Heart right ventricle (tissue), 16 donors: ENCODE measurements at regions not wholly inside any gene's neighbourhood (a gene's known extent, or its start where the extent isn't known, plus 50 kb on each side); places are given as distances from the start of the nearest gene placed in this dataset.

ENCODE experiments used
- ATAC-seq, 8 donors: fragments of 200-7000 bp; cut with Tn5 transposase; one replicate each; pipeline ENCODE4 v1.9.1; 2020; ENCODE audit warnings: mild to moderate bottlenecking in 8 of 8, moderate library complexity in 8 of 8, moderate number of reproducible peaks in 1 of 8
- DNase-seq, 2 donors: peaks; one replicate each; pipeline ENCODE4 v3.0.0-alpha.2; 2020
- H3K27ac ChIP-seq, 10 donors: fragments of 200-600 bp; sonication (generic) in 2 of 10; one replicate each; pipeline versions ENCODE4 v1.5.0 to v1.8.0; 2020 to 2022; ENCODE audit warnings: mild to moderate bottlenecking in 3 of 10
- H3K27me3 ChIP-seq, 7 donors: fragments of 200-600 bp; one replicate each; pipeline ENCODE4 v1.8.0; 2021 to 2022; ENCODE audit warnings: mild to moderate bottlenecking in 2 of 7
- H3K36me3 ChIP-seq, 9 donors: fragments of 200-600 bp; sonication (generic) in 1 of 9; one replicate each; pipeline versions ENCODE4 v1.5.0 to v1.8.0; 2020 to 2022; ENCODE audit warnings: mild to moderate bottlenecking in 2 of 9
- H3K4me1 ChIP-seq, 9 donors: fragments of 200-600 bp; sonication (generic) in 1 of 9; one replicate each; pipeline versions ENCODE4 v1.5.0 to v1.8.0; 2020 to 2022; ENCODE audit warnings: mild to moderate bottlenecking in 4 of 9
- H3K4me3 ChIP-seq, 10 donors: fragments of 200-600 bp; sonication (generic) in 2 of 10; one replicate each; pipeline versions ENCODE4 v1.5.0 to v1.8.0; 2020 to 2022; ENCODE audit warnings: mild to moderate bottlenecking in 7 of 10, moderate library complexity in 2 of 10
- H3K9me3 ChIP-seq, 11 donors: fragments of 200-600 bp in 10 of 11; sonication (generic) in 2 of 11; one replicate each; pipeline versions ENCODE4 v1.5.0 to v1.8.0; 2013 to 2022; ENCODE audit warnings: mild to moderate bottlenecking in 2 of 11, control low read depth in 1 of 11, moderate library complexity in 1 of 11
- WGBS, 2 donors: extraction: QIAGEN DNeasy Blood & Tissue Kit; methylation state at CpG; one replicate each; pipeline ENCODE4 v1.1.7; 2013; ENCODE audit warnings: inconsistent platforms in 1 of 2; 5-methylcytosine and 5-hydroxymethylcytosine counted together
- intact Hi-C, 10 donors: fragments of 100-400 bp; cut with DNase I; formaldehyde crosslinking; loops; one replicate each; pipeline versions ENCODE4 v1.11.1 to v1.14.2; 2022
- TF ChIP-seq, protein P1 (sequence below), 9 donors: fragments of 200-600 bp; sonication (generic) in 2 of 9; IDR thresholded peaks; one replicate each; pipeline versions ENCODE4 v1.5.0 to v1.8.0; 2021 to 2022; ENCODE audit warnings: antibody characterized with exemption in 9 of 9, mild to moderate bottlenecking in 5 of 9, moderate library complexity in 1 of 9
- donor health status: Arrhythmogenic right ventricular cardiomyopathy.
- donor health status: ischemic (EF 13 %, LVEDD 7.1; RV severe dilation, severe dysfunction).
- donor health status: healthy with polysubstance abuse.
- donor health status: DM: no; HTN: yes; CAD: no.
- donor health status: DM: no; HTN: no; CAD: no.
- donor health status: ischemic (EF 25% LVEDD 6.9; RV normal size, moderate dysfunction).
- donor health status: ischemic (EF 25% LVEDD 5.7; RV mildly dilated, moderate dysfunction).
- donor health status: healthy.
- donor health status: DM: yes; HTN: yes; CAD: no.
- donor health status: Ischemic cardiomyopathy.
- donor health status: ischemic (EF 35%, LVEDD 5.7; RV mildly dilated, moderate dysfunction).
- donor health status: nonischemic (EF 11% LVEDD 7.7; RV severe dilation, severe dysfunction).
- donor health status: DM: yes; HTN: yes; CAD: no.
- donor health status: PGD.
- donor health status: ischemic (EF 29% LVEDD 5.4; RV normal size, mild dysfunction).
- donor health status: nonischemic (EF 23%, LVEDD 6.1; RV moderate dilation, normal function).

DNA sequence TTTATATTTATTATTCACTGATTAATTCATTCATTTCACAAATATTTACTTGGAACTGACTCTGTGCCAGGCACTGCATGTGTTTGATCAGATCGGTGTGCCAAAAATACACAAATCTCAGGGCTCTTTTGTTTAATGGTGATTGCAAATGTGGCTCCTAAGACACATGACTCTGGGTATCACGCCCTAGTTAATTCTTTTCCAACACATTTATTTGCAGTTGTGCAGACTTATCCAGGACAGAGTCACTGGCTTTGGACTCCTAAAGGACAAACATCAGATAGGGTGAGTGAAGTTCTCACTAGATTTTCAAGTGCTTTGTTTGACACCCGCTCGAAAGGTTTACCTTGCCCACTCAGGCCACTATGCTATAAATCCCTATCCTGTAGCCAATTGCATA is 335.5 kb downstream of the BARHL2 start:
- Histone ChIP-seq H3K27me3 (no peaks in the 10 kb centered on the region), H3K4me1 (peaks cover 0 to 4% (median 0%) of the 10 kb centered on the region in 9 donors), H3K9me3 (peaks cover 0 to 7% (median 0%) of the 10 kb centered on the region in 11 donors), H3K4me3 (no peak overlapping the region), H3K27ac (no peak overlapping the region), H3K36me3 (no peaks in the 10 kb centered on the region)
- TF ChIP-seq, protein P1, sequence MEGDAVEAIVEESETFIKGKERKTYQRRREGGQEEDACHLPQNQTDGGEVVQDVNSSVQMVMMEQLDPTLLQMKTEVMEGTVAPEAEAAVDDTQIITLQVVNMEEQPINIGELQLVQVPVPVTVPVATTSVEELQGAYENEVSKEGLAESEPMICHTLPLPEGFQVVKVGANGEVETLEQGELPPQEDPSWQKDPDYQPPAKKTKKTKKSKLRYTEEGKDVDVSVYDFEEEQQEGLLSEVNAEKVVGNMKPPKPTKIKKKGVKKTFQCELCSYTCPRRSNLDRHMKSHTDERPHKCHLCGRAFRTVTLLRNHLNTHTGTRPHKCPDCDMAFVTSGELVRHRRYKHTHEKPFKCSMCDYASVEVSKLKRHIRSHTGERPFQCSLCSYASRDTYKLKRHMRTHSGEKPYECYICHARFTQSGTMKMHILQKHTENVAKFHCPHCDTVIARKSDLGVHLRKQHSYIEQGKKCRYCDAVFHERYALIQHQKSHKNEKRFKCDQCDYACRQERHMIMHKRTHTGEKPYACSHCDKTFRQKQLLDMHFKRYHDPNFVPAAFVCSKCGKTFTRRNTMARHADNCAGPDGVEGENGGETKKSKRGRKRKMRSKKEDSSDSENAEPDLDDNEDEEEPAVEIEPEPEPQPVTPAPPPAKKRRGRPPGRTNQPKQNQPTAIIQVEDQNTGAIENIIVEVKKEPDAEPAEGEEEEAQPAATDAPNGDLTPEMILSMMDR (IDR thresholded peaks at IDR 0.05) = no peak
- intact Hi-C loops = no loop called here
- no peak for DNase-seq
- 87 to 90% methylated on average over 4 of the region's 4 CpGs for WGBS, 2 donors
- no peak for ATAC-seq

DNA sequence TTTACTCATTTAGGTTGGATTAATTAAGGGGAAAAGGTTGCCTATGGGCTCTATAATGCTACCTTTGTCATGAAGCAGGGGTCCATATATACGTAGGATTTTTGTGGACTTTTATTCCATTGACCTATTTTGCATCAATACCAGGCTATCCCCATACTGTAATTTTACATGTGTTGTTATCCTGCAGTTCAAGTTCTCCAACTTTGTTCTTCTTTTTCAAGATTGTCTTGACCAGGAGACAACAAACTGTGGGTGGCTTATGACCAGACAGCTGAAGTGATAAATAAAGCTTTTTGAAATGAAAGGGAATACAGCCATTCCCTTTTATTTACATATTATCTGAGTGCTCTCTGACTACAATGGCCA is 345.7 kb downstream of the BARHL2 start:
- H3K27ac ChIP-seq = no peak overlapping the region
- intact Hi-C loops = no loop called here
- no peaks in the 10 kb centered on the region for H3K36me3 ChIP-seq
- H3K9me3 ChIP-seq = peaks cover 0 to 6% (median 0%) of the 10 kb centered on the region in 11 donors
- no peak for ATAC-seq
- H3K4me1 ChIP-seq = no peaks in the 10 kb centered on the region
- WGBS, 2 donors = 76 to 81% methylated on average over 1 of the region's 1 CpG
- H3K4me3 ChIP-seq = no peak overlapping the region
- TF ChIP-seq, protein P1 (IDR thresholded peaks at IDR 0.05) = no peak
- DNase-seq = no peak
- no peaks in the 10 kb centered on the region for H3K27me3 ChIP-seq

DNA sequence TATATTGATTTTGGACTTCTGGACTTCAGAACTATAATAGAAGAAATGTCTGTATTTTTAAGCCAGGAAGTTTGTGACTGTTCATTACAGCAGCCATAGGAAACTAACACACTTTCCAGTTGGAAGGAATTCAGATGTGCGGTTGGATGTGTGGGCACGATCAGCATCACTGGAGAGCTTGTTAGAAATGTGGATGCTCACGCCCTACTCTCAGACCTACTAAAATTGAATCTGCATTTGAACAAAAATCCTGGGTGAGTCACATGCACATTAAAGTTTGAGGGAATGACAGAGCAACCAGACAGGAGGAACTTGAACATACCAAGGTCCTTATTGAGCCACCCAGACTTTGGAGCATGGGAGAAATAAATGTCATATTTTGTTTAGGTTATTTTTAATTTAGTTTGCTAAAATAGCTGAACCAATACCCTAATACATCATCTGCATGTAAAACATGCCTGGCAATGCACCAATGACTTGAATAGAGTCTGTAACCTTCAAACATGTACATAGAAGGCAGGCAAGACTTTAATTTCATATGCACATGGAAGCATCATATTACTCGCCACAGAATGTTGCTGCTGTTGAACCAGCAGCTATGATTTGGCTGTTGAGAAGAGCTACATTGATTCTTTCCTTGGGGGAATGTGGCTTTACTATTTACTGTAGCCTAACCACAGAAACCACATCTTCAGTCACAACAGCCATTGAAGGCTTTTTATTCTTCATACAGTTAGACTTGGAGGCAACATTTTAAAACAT is 346.2 kb downstream of the BARHL2 start:
- Histone ChIP-seq H3K4me3 (no peak overlapping the region), H3K4me1 (no peaks in the 10 kb centered on the region), H3K36me3 (no peaks in the 10 kb centered on the region), H3K27me3 (no peaks in the 10 kb centered on the region), H3K9me3 (peaks cover 0 to 9% (median 0%) of the 10 kb centered on the region in 11 donors), H3K27ac (no peak overlapping the region)
- no peak for DNase-seq
- no peak for ATAC-seq
- TF ChIP-seq, protein P1 (IDR thresholded peaks at IDR 0.05) = no peak
- 81 to 90% methylated on average over 4 of the region's 4 CpGs for WGBS, 2 donors
- intact Hi-C loops = no loop called here

DNA sequence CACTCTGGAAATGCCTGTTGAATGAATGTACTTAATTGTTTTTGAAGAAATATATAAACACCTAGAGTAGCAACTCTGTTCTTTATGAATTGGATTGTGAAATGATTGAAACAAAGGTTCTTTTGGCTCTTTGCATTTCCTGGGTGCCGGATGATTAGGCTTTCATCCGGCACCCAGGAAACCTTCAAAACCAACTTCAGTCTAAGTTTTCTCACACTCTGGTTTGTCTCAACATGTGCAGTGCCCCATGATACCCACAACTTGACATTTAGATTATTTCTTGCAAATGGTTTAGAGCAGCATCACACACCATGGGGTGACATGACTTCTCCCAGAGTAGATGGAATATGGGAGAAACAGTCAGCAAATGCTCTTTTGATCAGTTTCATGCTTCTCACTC is 354.9 kb downstream of the BARHL2 start:
- DNase-seq (no peak), ATAC-seq (no peak)
- 94 to 95% methylated on average over 2 of the region's 2 CpGs for WGBS, 2 donors
- Histone ChIP-seq H3K9me3 (peaks cover 0 to 11% (median 0%) of the 10 kb centered on the region in 11 donors), H3K4me1 (no peaks in the 10 kb centered on the region), H3K27me3 (no peaks in the 10 kb centered on the region), H3K27ac (no peak overlapping the region), H3K36me3 (no peaks in the 10 kb centered on the region), H3K4me3 (no peak overlapping the region)
- TF ChIP-seq, protein P1 (IDR thresholded peaks at IDR 0.05) = no peak
- intact Hi-C loops = no loop called here
